Neural progenitor cell (in vitro differentiated cells): ENCODE measurements at regions not wholly inside any gene's neighbourhood (a gene's known extent, or its start where the extent isn't known, plus 50 kb on each side); places are given as distances from the start of the nearest gene placed in this dataset.

Experiments
- EZH2 ChIP-seq: fragments of 200-600 bp; sonication (generic); IDR thresholded peaks from 2 replicates; pipeline ENCODE4 v1.6.1; 2017; ENCODE audit warnings: antibody characterized with exemption, mild to moderate bottlenecking, moderate library complexity
- EZH2phosphoT487 ChIP-seq: fragments of 200-600 bp; sonication (generic); IDR thresholded peaks from 2 replicates; pipeline ENCODE4 v1.6.1; 2017; ENCODE audit warnings: antibody characterized with exemption
- TF ChIP-seq, protein P1 (sequence below): fragments of 200-600 bp; sonication (generic); IDR thresholded peaks from 2 replicates; pipeline ENCODE4 v1.5.1; 2017; ENCODE audit warnings: antibody characterized with exemption, mild to moderate bottlenecking

GRCh38 chr15:95937128-95937528 is 393.4 kb upstream of the NR2F2 start:
- TF ChIP-seq, protein P1, sequence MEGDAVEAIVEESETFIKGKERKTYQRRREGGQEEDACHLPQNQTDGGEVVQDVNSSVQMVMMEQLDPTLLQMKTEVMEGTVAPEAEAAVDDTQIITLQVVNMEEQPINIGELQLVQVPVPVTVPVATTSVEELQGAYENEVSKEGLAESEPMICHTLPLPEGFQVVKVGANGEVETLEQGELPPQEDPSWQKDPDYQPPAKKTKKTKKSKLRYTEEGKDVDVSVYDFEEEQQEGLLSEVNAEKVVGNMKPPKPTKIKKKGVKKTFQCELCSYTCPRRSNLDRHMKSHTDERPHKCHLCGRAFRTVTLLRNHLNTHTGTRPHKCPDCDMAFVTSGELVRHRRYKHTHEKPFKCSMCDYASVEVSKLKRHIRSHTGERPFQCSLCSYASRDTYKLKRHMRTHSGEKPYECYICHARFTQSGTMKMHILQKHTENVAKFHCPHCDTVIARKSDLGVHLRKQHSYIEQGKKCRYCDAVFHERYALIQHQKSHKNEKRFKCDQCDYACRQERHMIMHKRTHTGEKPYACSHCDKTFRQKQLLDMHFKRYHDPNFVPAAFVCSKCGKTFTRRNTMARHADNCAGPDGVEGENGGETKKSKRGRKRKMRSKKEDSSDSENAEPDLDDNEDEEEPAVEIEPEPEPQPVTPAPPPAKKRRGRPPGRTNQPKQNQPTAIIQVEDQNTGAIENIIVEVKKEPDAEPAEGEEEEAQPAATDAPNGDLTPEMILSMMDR: no peak
- no peak for TF ChIP-seq EZH2
- no peak for TF ChIP-seq EZH2phosphoT487
